HCT116 (cell line): ENCODE measurements at regions not wholly inside any gene's neighbourhood (a gene's known extent, or its start where the extent isn't known, plus 50 kb on each side); places are given as distances from the start of the nearest gene placed in this dataset.

Source experiments
- ATAC-seq: fragments of 200-7000 bp; cut with Tn5 transposase; 2 replicates; pipeline ENCODE4 v1.9.1; 2020; ENCODE audit warnings: mild to moderate bottlenecking, moderate library complexity
- BruUV-seq: library from RNA; stranded (reverse); fragments of 400-500 nt; replicated peaks from 2 replicates; lab custom pipeline; 2021; lab: Mats Ljungman, UMichigan
- CTCF ChIA-PET: fragments of 300-600 bp; sonication (Branson Sonifier 250); formaldehyde crosslinking; loops from one replicate; lab custom pipeline; 2021; ENCODE audit warnings: antibody characterized with exemption; lab: Charles Lee
- POLR2A ChIA-PET: fragments of 300-600, 350-600 bp; sonication (Branson Sonifier 250); formaldehyde crosslinking; loops from one replicate; lab custom pipeline; 2021; ENCODE audit warnings: antibody characterized with exemption; lab: Charles Lee
- RAD21 ChIA-PET, 2 experiments: fragments of 300-600 bp; sonication (Branson Sonifier 250); formaldehyde crosslinking; loops; one replicate each; lab custom pipeline; 2023; ENCODE audit warnings: low total read pairs in 2 of 2; ENCODE audit not compliant: uncharacterized antibody in 2 of 2, unreplicated experiment in 2 of 2, low non-redundant PET in 1 of 2; lab: Charles Lee
- DNase-seq: peaks from one replicate; pipeline ENCODE4 v3.0.0-alpha.2; 2010; ENCODE audit warnings: low read depth, low spot score
- H2AFZ ChIP-seq: fragments of 200-600 bp; shearing (Covaris generic), sonication (generic); 2 replicates; pipeline ENCODE4 v1.6.1; 2017; ENCODE audit warnings: low read depth, mixed run types, mixed read lengths, antibody characterized with exemption, low read length; ENCODE audit not compliant: poor library complexity, severe bottlenecking
- H3K27ac ChIP-seq: 2 replicates; pipeline ENCODE4 v1.5.1; 2012; ENCODE audit warnings: low read depth, low read length
- H3K27me3 ChIP-seq: fragments of 200-600 bp; sonication (generic); 2 replicates; pipeline ENCODE4 v1.6.1; 2016; ENCODE audit warnings: mixed run types, low read length, mixed read lengths; ENCODE audit not compliant: insufficient read depth
- H3K36me3 ChIP-seq, 2 experiments: fragments of 200-500 bp in 1 of 2; fragments of 200-600 bp in 1 of 2; sonication (Bioruptor generic) in 1 of 2; sonication (generic) in 1 of 2; 2 replicates each; pipeline versions ENCODE4 v1.5.1 to v1.6.1; 2014 to 2016; ENCODE audit warnings: low read length in 2 of 2, inconsistent platforms in 1 of 2, mixed read lengths in 1 of 2, mixed run types in 1 of 2; ENCODE audit not compliant: insufficient read depth in 2 of 2, control insufficient read depth in 1 of 2
- H3K4me1 ChIP-seq, 2 experiments: fragments of 200-600 bp in 1 of 2; sonication (generic) in 1 of 2; 2 replicates each; pipeline versions ENCODE4 v1.5.1 to v1.6.1; 2012 to 2017; ENCODE audit warnings: low read length in 2 of 2, inconsistent platforms in 1 of 2, mild to moderate bottlenecking in 1 of 2, mixed read lengths in 1 of 2, mixed run types in 1 of 2, moderate library complexity in 1 of 2; ENCODE audit not compliant: insufficient read depth in 2 of 2, control insufficient read depth in 1 of 2
- H3K4me2 ChIP-seq: fragments of 200-600 bp; sonication (generic); 2 replicates; pipeline ENCODE4 v1.6.1; 2017; ENCODE audit warnings: mixed run types, low read length, mixed read lengths
- H3K4me3 ChIP-seq, 2 experiments: fragments of 200-600 bp in 1 of 2; sonication (generic) in 1 of 2; replicated peaks in 1 of 2; 2 replicates each; pipeline ENCODE4 v1.5.1; 2011 to 2016; ENCODE audit warnings: low read length in 2 of 2, control low read depth in 1 of 2, low read depth in 1 of 2, mild to moderate bottlenecking in 1 of 2, mixed read lengths in 1 of 2, mixed run types in 1 of 2
- H3K79me2 ChIP-seq: fragments of 200-600 bp; sonication (generic); 2 replicates; pipeline ENCODE4 v1.6.1; 2017; ENCODE audit warnings: mild to moderate bottlenecking, mixed run types, low read length, moderate library complexity, mixed read lengths; ENCODE audit not compliant: insufficient read depth
- H3K9ac ChIP-seq: fragments of 200-600 bp; sonication (generic); 2 replicates; pipeline ENCODE4 v1.6.1; 2016; ENCODE audit warnings: low read length, mixed read lengths
- H3K9me2 ChIP-seq: fragments of 200-600 bp; sonication (generic), shearing (Covaris generic); 2 replicates; pipeline ENCODE4 v1.6.1; 2017; ENCODE audit warnings: mixed run types, mild to moderate bottlenecking, moderate library complexity; ENCODE audit not compliant: insufficient read depth
- H3K9me3 ChIP-seq, 2 experiments: fragments of 200-500 bp in 1 of 2; fragments of 200-600 bp in 1 of 2; sonication (Bioruptor generic) in 1 of 2; sonication (generic) in 1 of 2; 2 replicates each; pipeline ENCODE4 v1.6.1; 2014 to 2017; ENCODE audit warnings: low read length in 2 of 2, mixed read lengths in 2 of 2, inconsistent platforms in 1 of 2, low read depth in 1 of 2, mild to moderate bottlenecking in 1 of 2, mixed run types in 1 of 2, moderate library complexity in 1 of 2; ENCODE audit not compliant: control insufficient read depth in 1 of 2, insufficient read depth in 1 of 2
- H4K20me1 ChIP-seq: fragments of 200-600 bp; sonication (generic), shearing (Covaris generic); 2 replicates; pipeline ENCODE4 v1.6.1; 2017; ENCODE audit warnings: mixed run types, mild to moderate bottlenecking, moderate library complexity; ENCODE audit not compliant: insufficient read depth
- CEBPB ChIP-seq: IDR thresholded peaks from 2 replicates; pipeline ENCODE4 v1.6.1; 2012; ENCODE audit warnings: low read depth
- ELF1 ChIP-seq: IDR thresholded peaks from 2 replicates; pipeline ENCODE4 v1.6.1; 2012; ENCODE audit warnings: low read depth, borderline replicate concordance
- RAD21 ChIP-seq: IDR thresholded peaks from 2 replicates; pipeline ENCODE4 v1.6.1; 2012; ENCODE audit warnings: low read depth, mild to moderate bottlenecking
- REST ChIP-seq: IDR thresholded peaks from 2 replicates; pipeline ENCODE4 v1.6.1; 2012; ENCODE audit warnings: low read depth
- SP1 ChIP-seq: IDR thresholded peaks from 2 replicates; pipeline ENCODE4 v1.6.1; 2012; ENCODE audit warnings: low read depth
- SRF ChIP-seq: IDR thresholded peaks from 2 replicates; pipeline ENCODE4 v1.6.1; 2012; ENCODE audit warnings: low read depth
- YY1 ChIP-seq: IDR thresholded peaks from 2 replicates; pipeline ENCODE4 v1.6.1; 2011; ENCODE audit warnings: low read length, low read depth, moderate library complexity, mild to moderate bottlenecking; ENCODE audit not compliant: insufficient replicate concordance; ENCODE audit errors: extremely low read depth
- ZFX ChIP-seq: fragments of 450-650 bp; IDR thresholded peaks from 2 replicates; pipeline ENCODE4 v1.6.1; 2017
- ZNF274 ChIP-seq: fragments of 200-500 bp; sonication (Bioruptor generic); IDR thresholded peaks from 2 replicates; pipeline ENCODE4 v1.6.1; 2014; ENCODE audit warnings: mild to moderate bottlenecking, low read depth, low read length, inconsistent platforms
- intact Hi-C: fragments of 100-400 bp; cut with micrococcal nuclease; formaldehyde crosslinking; loops from 2 replicates; pipeline ENCODE4 v1.10.0; 2022

GRCh38 chr18:60847517-60847916, 474.9 kb upstream of the MC4R start:
- Histone ChIP-seq H3K79me2 (no peaks in the 10 kb centered on the region), H3K9me2 (no peaks in the 10 kb centered on the region), H3K27ac (no peak overlapping the region), H3K9me3 (no peaks in the 10 kb centered on the region), H3K4me3 (no peak overlapping the region), H3K9ac (no peak overlapping the region), H4K20me1 (no peaks in the 10 kb centered on the region), H3K4me2 (no peak overlapping the region), H3K27me3 (no peaks in the 10 kb centered on the region), H2AFZ (no peak overlapping the region), H3K4me1 (no peaks in the 10 kb centered on the region), H3K36me3 (no peaks in the 10 kb centered on the region)
- DNase-seq (no peak), ATAC-seq (no peak)
- ChIA-PET RAD21 (no interaction called here), CTCF (no interaction called here), POLR2A (no interaction called here)
- TF ChIP-seq ZNF274 (no peak), REST (no peak), RAD21 (no peak), CEBPB (no peak), ZFX (no peak), YY1 (no peak), SP1 (no peak), ELF1 (no peak), SRF (no peak)
- no TSS peak for BruUV-seq
- intact Hi-C loops = no loop called here
